H1 (cell line): ENCODE measurements at regions not wholly inside any gene's neighbourhood (a gene's known extent, or its start where the extent isn't known, plus 50 kb on each side); places are given as distances from the start of the nearest gene placed in this dataset.

ENCODE experiments used
- CTCF ChIA-PET: fragments of 300-600 bp; sonication (Branson Sonifier 250); formaldehyde crosslinking; loops from one replicate; lab custom pipeline; 2021; ENCODE audit not compliant: partially characterized antibody; lab: Charles Lee
- POLR2A ChIA-PET: fragments of 300-600 bp; sonication (Branson Sonifier 250); formaldehyde crosslinking; loops from one replicate; lab custom pipeline; 2021; ENCODE audit warnings: inconsistent platforms; ENCODE audit not compliant: partially characterized antibody; lab: Charles Lee
- DNase-seq, 2 experiments: peaks; one replicate each; pipeline versions ENCODE4 v3.0.0 to v3.0.0-alpha.2; 2010 to 2022; ENCODE audit warnings: low spot score in 2 of 2, low read depth in 1 of 2, mixed read lengths in 1 of 2
- FAIRE-seq: peaks from 2 replicates; lab custom pipeline; 2011; peaks lifted over from hg19 to GRCh38; lab: Jason Lieb, UNC
- H2AFZ ChIP-seq: 2 replicates; pipeline ENCODE4 v1.8.1; 2012; ENCODE audit warnings: low read length, inconsistent platforms
- H2AK5ac ChIP-seq: 2 replicates; pipeline ENCODE4 v1.6.1; 2013; ENCODE audit warnings: low read depth, low read length
- H2BK120ac ChIP-seq: replicated peaks from 2 replicates; pipeline ENCODE3; 2013; ENCODE audit warnings: low read depth, low read length, inconsistent platforms
- H2BK12ac ChIP-seq: 2 replicates; pipeline ENCODE4 v1.6.1; 2013; ENCODE audit warnings: low read depth, low read length
- H2BK15ac ChIP-seq: 2 replicates; pipeline ENCODE4 v1.6.1; 2013; ENCODE audit warnings: low read length
- H2BK20ac ChIP-seq: 2 replicates; pipeline ENCODE4 v1.6.1; 2013; ENCODE audit warnings: low read length
- H2BK5ac ChIP-seq: 2 replicates; pipeline ENCODE4 v1.6.1; 2013; ENCODE audit warnings: low read depth, low read length
- H3K14ac ChIP-seq: 2 replicates; pipeline ENCODE4 v1.6.1; 2013; ENCODE audit warnings: inconsistent platforms; ENCODE audit not compliant: insufficient read length
- H3K18ac ChIP-seq: 2 replicates; pipeline ENCODE4 v1.6.1; 2013; ENCODE audit warnings: low read length; ENCODE audit errors: extremely low read depth
- H3K23ac ChIP-seq: 2 replicates; pipeline ENCODE4 v1.6.1; 2013; ENCODE audit warnings: inconsistent platforms; ENCODE audit not compliant: insufficient read length
- H3K23me2 ChIP-seq: 2 replicates; pipeline ENCODE4 v1.6.1; 2013; ENCODE audit warnings: low read depth, low read length
- H3K27ac ChIP-seq: 2 replicates; pipeline ENCODE4 v1.6.1; 2011; ENCODE audit warnings: low read depth, low read length, inconsistent platforms
- H3K27me3 ChIP-seq, 4 experiments: replicated peaks in 1 of 4; 1 replicate in 1 of 4; 2 replicates in 3 of 4; pipeline versions ENCODE4 v1.6.1 to v1.8.1; 2011 to 2013; ENCODE audit warnings: low read length in 3 of 4, mild to moderate bottlenecking in 3 of 4, inconsistent platforms in 2 of 4, mixed read lengths in 2 of 4, moderate library complexity in 1 of 4; ENCODE audit not compliant: control insufficient read depth in 3 of 4, insufficient read depth in 3 of 4; ENCODE audit errors: extremely low read depth in 1 of 4
- H3K36me3 ChIP-seq, 4 experiments: 2 replicates each; pipeline versions ENCODE4 v1.6.1 to v1.8.1; 2011 to 2013; ENCODE audit warnings: mild to moderate bottlenecking in 4 of 4, low read length in 3 of 4, moderate library complexity in 2 of 4, control low read depth in 1 of 4, inconsistent platforms in 1 of 4; ENCODE audit not compliant: insufficient read depth in 4 of 4, control insufficient read depth in 2 of 4
- H3K4ac ChIP-seq: replicated peaks from 2 replicates; pipeline ENCODE3; 2013; ENCODE audit warnings: low read length, low read depth, mixed read lengths, inconsistent platforms; ENCODE audit not compliant: insufficient read length
- H3K4me1 ChIP-seq, 4 experiments: replicated peaks in 1 of 4; 1 replicate in 1 of 4; 2 replicates in 3 of 4; pipeline versions ENCODE4 v1.6.1 to v1.8.1; 2011 to 2013; ENCODE audit warnings: low read length in 3 of 4, inconsistent platforms in 2 of 4, mixed read lengths in 1 of 4; ENCODE audit not compliant: insufficient read depth in 4 of 4, control insufficient read depth in 3 of 4
- H3K4me2 ChIP-seq, 2 experiments: 2 replicates each; pipeline versions ENCODE4 v1.6.1 to v1.8.1; 2011 to 2013; ENCODE audit warnings: low read depth in 2 of 2, low read length in 2 of 2, control low read depth in 1 of 2, inconsistent platforms in 1 of 2, mild to moderate bottlenecking in 1 of 2; ENCODE audit not compliant: insufficient read depth in 1 of 2
- H3K4me3 ChIP-seq, 4 experiments: fragments of 200-600, 300-600 bp in 1 of 4; sonication (generic), shearing (Covaris generic), sonication (Bioruptor Twin) in 1 of 4; 2 replicates each; pipeline versions ENCODE4 v1.5.1 to v1.8.1; 2011 to 2016; ENCODE audit warnings: low read length in 4 of 4, low read depth in 3 of 4, control low read depth in 2 of 4, inconsistent platforms in 2 of 4, mild to moderate bottlenecking in 2 of 4, mixed read lengths in 1 of 4, moderate library complexity in 1 of 4; ENCODE audit not compliant: insufficient read depth in 2 of 4; ENCODE audit errors: extremely low read depth in 1 of 4
- H3K56ac ChIP-seq: replicated peaks from 2 replicates; pipeline ENCODE3; 2013; ENCODE audit warnings: low read depth, mild to moderate bottlenecking, mixed read lengths, low read length, inconsistent platforms; ENCODE audit not compliant: insufficient read length
- H3K79me1 ChIP-seq: 2 replicates; pipeline ENCODE4 v1.6.1; 2013; ENCODE audit warnings: low read depth, low read length, control low read depth
- H3K79me2 ChIP-seq, 2 experiments: 2 replicates each; pipeline versions ENCODE4 v1.6.1 to v1.8.1; 2012 to 2013; ENCODE audit warnings: low read length in 2 of 2, mild to moderate bottlenecking in 2 of 2, inconsistent platforms in 1 of 2; ENCODE audit not compliant: insufficient read depth in 2 of 2, control insufficient read depth in 1 of 2
- H3K9ac ChIP-seq, 4 experiments: replicated peaks in 1 of 4; 1 replicate in 1 of 4; 2 replicates in 3 of 4; pipeline versions ENCODE4 v1.6.1 to v1.8.1; 2011 to 2013; ENCODE audit warnings: low read depth in 3 of 4, low read length in 3 of 4, control low read depth in 2 of 4, mild to moderate bottlenecking in 2 of 4, moderate library complexity in 2 of 4, inconsistent platforms in 1 of 4; ENCODE audit errors: extremely low read depth in 1 of 4
- H3K9me3 ChIP-seq, 2 experiments: 2 replicates each; pipeline versions ENCODE4 v1.6.1 to v1.8.1; 2012 to 2013; ENCODE audit warnings: mild to moderate bottlenecking in 2 of 2, moderate library complexity in 2 of 2, control low read depth in 1 of 2, inconsistent platforms in 1 of 2, low read depth in 1 of 2, low read length in 1 of 2, mixed read lengths in 1 of 2; ENCODE audit not compliant: insufficient read depth in 2 of 2
- H4K20me1 ChIP-seq, 2 experiments: replicated peaks in 1 of 2; 2 replicates each; pipeline versions ENCODE3 to v1.8.1; 2011 to 2013; ENCODE audit warnings: inconsistent platforms in 2 of 2, low read length in 2 of 2, mild to moderate bottlenecking in 1 of 2; ENCODE audit not compliant: insufficient read depth in 2 of 2, control insufficient read depth in 1 of 2
- H4K5ac ChIP-seq: 2 replicates; pipeline ENCODE4 v1.6.1; 2013; ENCODE audit warnings: low read length, low read depth, mixed read lengths, inconsistent platforms; ENCODE audit not compliant: insufficient read length
- H4K8ac ChIP-seq: 2 replicates; pipeline ENCODE4 v1.8.0; 2013; ENCODE audit warnings: mild to moderate bottlenecking, moderate library complexity, low read length, inconsistent platforms; ENCODE audit not compliant: insufficient read depth; ENCODE audit errors: extremely low read depth
- H4K91ac ChIP-seq: replicated peaks from 2 replicates; pipeline ENCODE3; 2013; ENCODE audit warnings: low read length, mixed read lengths, inconsistent platforms; ENCODE audit not compliant: insufficient read length
- BCL11A ChIP-seq, 2 experiments: IDR thresholded peaks; one replicate each; pipeline ENCODE4 v1.6.1; 2011; ENCODE audit warnings: low read depth in 2 of 2, low read length in 2 of 2, mild to moderate bottlenecking in 2 of 2
- CBX5 ChIP-seq: fragments of 300-800, 300-1000 bp; sonication (generic); IDR thresholded peaks from 2 replicates; pipeline ENCODE4 v1.7.1; 2016; ENCODE audit warnings: antibody characterized with exemption, low read length, low read depth
- GABPA ChIP-seq: IDR thresholded peaks from 2 replicates; pipeline ENCODE4 v1.6.1; 2011; ENCODE audit warnings: mild to moderate bottlenecking, low read length, moderate library complexity, borderline replicate concordance; ENCODE audit not compliant: insufficient read depth
- HDAC2 ChIP-seq, 2 experiments: fragments of 300-600 bp in 1 of 2; sonication (generic) in 1 of 2; IDR thresholded peaks; 2 replicates each; pipeline ENCODE4 v1.6.1; 2011 to 2012; ENCODE audit warnings: low read depth in 2 of 2, low read length in 2 of 2, mild to moderate bottlenecking in 2 of 2, moderate library complexity in 2 of 2, borderline replicate concordance in 1 of 2, inconsistent platforms in 1 of 2
- HDAC6 ChIP-seq: IDR thresholded peaks from one replicate; pipeline ENCODE4 v1.7.1; 2012; ENCODE audit warnings: low read depth, mild to moderate bottlenecking, inconsistent platforms, low read length, moderate library complexity
- KDM4A ChIP-seq: IDR thresholded peaks from one replicate; pipeline ENCODE4 v1.7.1; 2012; ENCODE audit warnings: low read depth, mild to moderate bottlenecking, moderate library complexity, low read length, inconsistent platforms; ENCODE audit not compliant: severe bottlenecking
- MAX ChIP-seq: IDR thresholded peaks from 2 replicates; pipeline ENCODE4 v1.6.1; 2012; ENCODE audit warnings: inconsistent platforms
- POLR2AphosphoS5 ChIP-seq: IDR thresholded peaks from 2 replicates; pipeline ENCODE4 v1.6.1; 2011; ENCODE audit warnings: low read depth, low read length
- RAD21 ChIP-seq, 2 experiments: IDR thresholded peaks in 1 of 2; conservative IDR thresholded peaks in 1 of 2; 2 replicates each; pipeline ENCODE4 v1.6.1; 2011; ENCODE audit warnings: low read depth in 2 of 2, low read length in 2 of 2, improper control_type of control experiment in 1 of 2, inconsistent platforms in 1 of 2, mild to moderate bottlenecking in 1 of 2, moderate library complexity in 1 of 2
- SAP30 ChIP-seq: fragments of 300-600 bp; sonication (generic); IDR thresholded peaks from 2 replicates; pipeline ENCODE4 v1.7.1; 2012; ENCODE audit warnings: low read length, moderate library complexity, mild to moderate bottlenecking, inconsistent platforms; ENCODE audit not compliant: insufficient read depth, insufficient replicate concordance
- TBP ChIP-seq: IDR thresholded peaks from 2 replicates; pipeline ENCODE4 v1.6.1; 2011; ENCODE audit warnings: low read depth, low read length, improper control_type of control experiment
- TEAD4 ChIP-seq: IDR thresholded peaks from 2 replicates; pipeline ENCODE4 v1.6.1; 2012; ENCODE audit warnings: low read depth, low read length, inconsistent platforms, mixed read lengths
- USF2 ChIP-seq: IDR thresholded peaks from 2 replicates; pipeline ENCODE4 v1.6.1; 2011; ENCODE audit warnings: low read length, improper control_type of control experiment
- WGBS, 2 experiments: shearing (Covaris generic) in 1 of 2; methylation state at CpG; one replicate each; pipeline versions ENCODE4 v1.1.6 to v1.1.7; 2013 to 2015; ENCODE audit warnings: low lambda C conversion rate in 2 of 2, mixed read lengths in 2 of 2, inconsistent platforms in 1 of 2, low coverage in 1 of 2, missing lambda C conversion rate in 1 of 2; ENCODE audit not compliant: insufficient replicate concordance in 2 of 2, insufficient coverage in 1 of 2, insufficient read length in 1 of 2; ENCODE audit errors: extremely low coverage in 1 of 2, missing lambda C conversion rate in 1 of 2; 5-methylcytosine and 5-hydroxymethylcytosine counted together

- Histone ChIP-seq H3K56ac (no peak overlapping the region), H4K20me1 (no peaks in the 10 kb centered on the region), H2AFZ (0 out of 2 replicates have a peak overlapping the region, but pooled peaks have one; percentile 68), H3K9me3 (no peaks in the 10 kb centered on the region), H3K4me2 (no peak overlapping the region), H3K36me3 (no peaks in the 10 kb centered on the region), H3K9ac (no peak overlapping the region), H3K4me3 (no peak overlapping the region), H3K18ac (no peak overlapping the region), H4K8ac (no peak overlapping the region), H3K27me3 (no peaks in the 10 kb centered on the region), H3K79me1 (no peaks in the 10 kb centered on the region), H2AK5ac (no peak overlapping the region), H2BK5ac (no peak overlapping the region), H3K23ac (no peak overlapping the region), H2BK120ac (no peak overlapping the region), H4K91ac (no peak overlapping the region), H2BK12ac (no peak overlapping the region), H4K5ac (no peak overlapping the region), H3K4me1 (no peaks in the 10 kb centered on the region; a peak in 1 of 7 replicates), H2BK15ac (no peak overlapping the region), H3K23me2 (no peaks in the 10 kb centered on the region), H2BK20ac (no peak overlapping the region), H3K79me2 (no peaks in the 10 kb centered on the region), H3K4ac (no peak overlapping the region), H3K14ac (no peak overlapping the region), H3K27ac (no peak overlapping the region)
- FAIRE-seq (no peak), DNase-seq (no peak)
- POLR2A ChIA-PET, result no interaction called here
- CTCF ChIA-PET, result interaction anchor here (1.1 kb wide), 1 partner anchor 24 kb away, joined by 3 read pairs; no protein-coding TSS in a partner anchor
- 80% methylated on average over 2 of the region's 2 CpGs; no CpG with 5 or more reads in 1 of the 2 experiments for WGBS, 2 experiments
- TF ChIP-seq GABPA (no peak), SAP30 (no peak), MAX (no peak), USF2 (no peak), BCL11A (IDR thresholded peaks at IDR 0.05; ENCODE audit: low read depth in 2 of 2, low read length in 2 of 2) (no peak), TEAD4 (no peak), POLR2AphosphoS5 (no peak), HDAC2 (IDR thresholded peaks at IDR 0.05; ENCODE audit: borderline replicate concordance in 1 of 2, low read depth in 2 of 2, low read length in 2 of 2) (no peak), CBX5 (no peak), HDAC6 (no peak), KDM4A (no peak), RAD21 (IDR thresholded peaks at IDR 0.05 in 1 of 2, conservative IDR thresholded peaks at IDR 0.05 in 1 of 2; ENCODE audit: low read depth in 2 of 2, low read length in 2 of 2) (no peak), TBP (no peak)
Measured at GRCh38 chr5:42131081-42131480, 206.0 kb downstream of the FBXO4 start.
